ENCODE measurements at regions not wholly inside any gene's neighbourhood (a gene's known extent, or its start where the extent isn't known, plus 50 kb on each side); places are given as distances from the start of the nearest gene placed in this dataset.
A peak's percentile ranks its signal among the peaks of the same experiment; 100 is the strongest.
"Not testable (repeated sequence)": the region's sequence is repeated elsewhere in the genome, so short reads cannot be mapped to it uniquely, and the experiment has no call there.

DNA sequence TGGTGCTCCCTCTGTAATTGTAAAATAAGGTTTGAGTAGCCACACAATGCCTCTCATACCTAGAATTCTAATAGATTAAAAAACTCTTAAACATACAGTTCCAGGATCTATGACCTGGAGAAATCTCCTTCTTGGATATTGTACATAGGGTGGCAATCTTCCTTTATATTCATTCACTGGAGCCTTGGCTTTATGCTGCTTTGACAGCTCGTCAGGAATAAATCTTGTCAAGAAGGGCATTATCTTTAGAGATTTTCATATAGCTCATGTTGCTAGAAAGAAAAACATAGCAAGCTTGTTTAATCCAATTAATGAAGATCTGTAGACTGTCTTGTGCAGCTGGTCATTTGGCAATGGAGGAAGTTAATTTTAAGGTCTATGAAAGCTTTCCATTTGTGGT, 131.1 kb downstream of the PYDC2 start:
- no peak overlapping the region for H3K4me3 ChIP-seq (ENCODE audit: low read length)
- TF ChIP-seq, protein P1, sequence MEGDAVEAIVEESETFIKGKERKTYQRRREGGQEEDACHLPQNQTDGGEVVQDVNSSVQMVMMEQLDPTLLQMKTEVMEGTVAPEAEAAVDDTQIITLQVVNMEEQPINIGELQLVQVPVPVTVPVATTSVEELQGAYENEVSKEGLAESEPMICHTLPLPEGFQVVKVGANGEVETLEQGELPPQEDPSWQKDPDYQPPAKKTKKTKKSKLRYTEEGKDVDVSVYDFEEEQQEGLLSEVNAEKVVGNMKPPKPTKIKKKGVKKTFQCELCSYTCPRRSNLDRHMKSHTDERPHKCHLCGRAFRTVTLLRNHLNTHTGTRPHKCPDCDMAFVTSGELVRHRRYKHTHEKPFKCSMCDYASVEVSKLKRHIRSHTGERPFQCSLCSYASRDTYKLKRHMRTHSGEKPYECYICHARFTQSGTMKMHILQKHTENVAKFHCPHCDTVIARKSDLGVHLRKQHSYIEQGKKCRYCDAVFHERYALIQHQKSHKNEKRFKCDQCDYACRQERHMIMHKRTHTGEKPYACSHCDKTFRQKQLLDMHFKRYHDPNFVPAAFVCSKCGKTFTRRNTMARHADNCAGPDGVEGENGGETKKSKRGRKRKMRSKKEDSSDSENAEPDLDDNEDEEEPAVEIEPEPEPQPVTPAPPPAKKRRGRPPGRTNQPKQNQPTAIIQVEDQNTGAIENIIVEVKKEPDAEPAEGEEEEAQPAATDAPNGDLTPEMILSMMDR (conservative IDR thresholded peaks at IDR 0.05; ENCODE audit: low read depth, low read length) = no peak
- no peak for DNase-seq (ENCODE audit: low read depth)

DNA sequence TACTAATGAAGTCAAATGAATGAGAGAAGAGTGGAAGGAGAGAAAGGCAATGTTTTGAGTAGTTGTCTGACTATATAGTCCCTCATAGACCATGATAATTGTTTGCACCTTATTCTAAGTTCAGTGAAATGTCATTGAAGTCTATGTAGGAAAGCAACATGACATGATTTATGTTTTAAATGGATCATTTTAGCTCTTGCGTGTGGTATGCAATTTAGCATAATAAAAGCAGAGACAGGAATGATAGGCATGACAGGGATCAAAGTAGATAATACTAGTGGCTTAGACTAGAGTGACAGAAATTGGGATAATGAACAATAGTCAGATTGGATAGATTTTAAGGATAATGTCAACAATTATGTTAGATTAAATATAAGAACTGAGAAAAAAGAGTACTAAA, 132.5 kb downstream of the PYDC2 start:
- DNase-seq (ENCODE audit: low read depth) = no peak
- no peak overlapping the region for H3K4me3 ChIP-seq (ENCODE audit: low read length)
- TF ChIP-seq, protein P1 (conservative IDR thresholded peaks at IDR 0.05; ENCODE audit: low read depth, low read length) = no peak

DNA sequence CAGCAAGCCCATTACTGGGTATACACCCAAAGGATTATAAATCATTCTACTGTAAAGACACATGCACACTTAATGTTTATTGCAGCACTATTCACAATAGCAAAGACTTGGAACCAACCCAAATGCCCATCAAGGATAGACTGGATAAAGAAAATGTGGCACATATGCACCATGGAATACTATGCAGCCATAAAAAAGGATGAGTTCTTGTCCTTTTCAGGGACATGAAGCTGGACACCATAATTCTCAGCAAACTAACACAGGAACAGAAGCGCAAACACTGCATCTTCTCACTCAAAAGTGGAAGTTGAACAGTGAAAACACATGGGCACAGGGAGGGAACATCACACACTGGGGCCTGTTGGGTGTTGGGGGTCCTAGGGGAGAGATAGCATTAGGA, 154.5 kb downstream of the PYDC2 start:
- H3K4me3 ChIP-seq (ENCODE audit: low read length); DNase-seq (ENCODE audit: low read depth): not testable (repeated sequence)

DNA sequence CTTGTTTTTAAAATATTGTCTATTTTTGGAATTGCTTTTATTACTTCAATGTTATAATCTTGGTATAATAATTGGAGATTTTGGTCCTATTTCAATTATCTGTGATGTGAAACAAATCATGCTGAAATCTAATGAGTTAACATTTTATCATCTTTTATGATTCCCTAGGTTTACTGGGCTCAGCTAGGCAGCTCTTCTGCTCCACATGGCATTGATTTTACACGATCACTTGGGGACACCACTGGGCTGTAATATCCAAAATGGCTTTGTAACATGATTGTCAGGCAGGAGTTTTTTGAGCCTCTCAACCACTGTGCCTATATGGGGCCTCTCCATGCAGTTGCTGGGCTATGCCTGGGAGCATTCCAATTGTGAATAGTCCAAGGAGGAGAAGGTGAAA, 163.3 kb downstream of the PYDC2 start:
- no peak overlapping the region for H3K4me3 ChIP-seq (ENCODE audit: low read length)
- TF ChIP-seq, protein P1 (conservative IDR thresholded peaks at IDR 0.05; ENCODE audit: low read depth, low read length) = no peak
- no peak for DNase-seq (ENCODE audit: low read depth)

DNA sequence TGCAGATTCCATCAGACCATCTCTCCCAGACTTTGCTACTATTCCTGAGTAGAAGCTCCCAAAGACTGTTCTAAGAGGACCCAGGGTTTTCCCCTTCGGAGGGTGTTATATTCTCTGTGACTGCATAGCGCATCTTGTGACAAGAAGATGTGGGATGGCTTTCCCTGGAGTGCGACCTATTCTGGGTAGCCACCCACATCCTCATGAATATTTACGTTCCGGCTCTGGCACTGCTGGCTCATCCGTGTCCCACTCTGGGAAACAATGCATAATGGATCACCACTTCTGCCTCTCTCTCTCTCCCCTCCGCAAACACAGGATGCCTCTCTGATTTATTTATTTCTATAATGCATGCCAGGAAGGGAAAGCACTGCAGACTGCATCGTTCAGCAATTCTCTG, 166.1 kb downstream of the PYDC2 start:
- H3K4me3 ChIP-seq (ENCODE audit: low read length) = no peak overlapping the region
- DNase-seq (ENCODE audit: low read depth) = no peak
- TF ChIP-seq, protein P1 (conservative IDR thresholded peaks at IDR 0.05; ENCODE audit: low read depth, low read length) = no peak

DNA sequence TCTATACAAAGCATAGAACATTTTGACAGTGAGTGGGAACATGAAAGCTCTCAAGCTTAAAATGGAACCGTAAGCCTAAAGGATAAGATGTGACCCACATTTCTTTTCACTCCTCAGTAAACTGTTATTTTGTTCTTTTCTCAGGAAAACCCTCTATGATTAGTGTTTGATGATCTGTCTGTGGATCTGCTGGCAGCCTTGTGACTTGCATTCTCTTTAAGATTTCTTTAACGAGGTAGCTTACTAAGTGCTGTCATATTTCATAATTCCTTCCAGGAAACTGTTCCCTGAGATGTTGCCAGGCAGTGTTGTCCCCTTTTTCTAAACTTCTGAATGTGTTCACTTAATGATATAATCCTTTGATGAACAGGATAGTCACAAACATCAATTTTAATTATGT, 167.6 kb downstream of the PYDC2 start:
- no peak overlapping the region for H3K4me3 ChIP-seq (ENCODE audit: low read length)
- TF ChIP-seq, protein P1 (conservative IDR thresholded peaks at IDR 0.05; ENCODE audit: low read depth, low read length) = no peak
- peak; percentile 7 for DNase-seq (ENCODE audit: low read depth)

DNA sequence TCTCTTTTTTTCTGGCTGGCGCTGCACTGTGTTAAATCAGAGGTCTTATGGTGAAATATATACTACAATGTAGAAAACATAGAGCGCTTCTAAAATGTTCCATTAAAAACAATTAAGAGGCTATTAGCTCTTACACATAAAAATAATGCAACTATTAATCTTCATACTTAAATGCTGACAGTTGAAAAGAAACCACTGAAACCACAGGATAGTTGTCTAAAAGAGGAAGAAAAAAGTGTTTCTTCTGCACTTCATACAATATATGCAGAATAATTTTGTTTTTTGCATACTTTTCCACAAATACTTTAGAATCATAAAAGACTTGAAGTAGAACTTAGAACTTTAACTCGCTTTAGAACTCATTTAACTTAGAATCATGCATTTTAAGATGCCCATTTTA, 170.5 kb downstream of the PYDC2 start:
- no peak for DNase-seq (ENCODE audit: low read depth)
- TF ChIP-seq, protein P1 (conservative IDR thresholded peaks at IDR 0.05; ENCODE audit: low read depth, low read length) = no peak
- no peak overlapping the region for H3K4me3 ChIP-seq (ENCODE audit: low read length)

DNA sequence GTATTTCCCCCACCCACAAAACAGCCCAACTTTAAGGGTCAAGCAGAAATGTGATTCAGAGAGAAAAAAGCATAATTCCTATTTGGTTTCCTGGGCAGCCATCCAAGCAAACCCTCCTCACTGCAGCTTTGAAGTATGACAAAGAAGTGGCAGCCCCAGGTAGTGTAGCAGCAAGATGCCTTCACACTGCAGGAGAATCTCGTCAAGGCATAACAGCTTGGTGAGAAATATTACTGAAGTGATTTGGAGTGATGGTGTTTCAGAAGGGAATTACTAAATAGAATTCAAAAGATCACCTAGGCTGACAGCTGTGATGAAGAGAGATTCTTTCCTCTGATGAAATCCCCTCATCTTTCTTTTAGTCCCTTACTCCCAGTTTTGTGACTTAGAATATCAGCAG, 173.9 kb downstream of the PYDC2 start:
- TF ChIP-seq, protein P1 (conservative IDR thresholded peaks at IDR 0.05; ENCODE audit: low read depth, low read length) = no peak
- no peak for DNase-seq (ENCODE audit: low read depth)
- H3K4me3 ChIP-seq (ENCODE audit: low read length) = no peak overlapping the region
